ENCODE measurements at regions not wholly inside any gene's neighbourhood (a gene's known extent, or its start where the extent isn't known, plus 50 kb on each side); places are given as distances from the start of the nearest gene placed in this dataset.

GRCh38 chr4:14458463-14458862, 543.8 kb upstream of the CPEB2 start:
- no peak for DNase-seq

GRCh38 chr4:14465057-14465456, 537.2 kb upstream of the CPEB2 start:
- no peak for DNase-seq

GRCh38 chr4:14465507-14465906, 536.8 kb upstream of the CPEB2 start:
- DNase-seq = no peak

DNA sequence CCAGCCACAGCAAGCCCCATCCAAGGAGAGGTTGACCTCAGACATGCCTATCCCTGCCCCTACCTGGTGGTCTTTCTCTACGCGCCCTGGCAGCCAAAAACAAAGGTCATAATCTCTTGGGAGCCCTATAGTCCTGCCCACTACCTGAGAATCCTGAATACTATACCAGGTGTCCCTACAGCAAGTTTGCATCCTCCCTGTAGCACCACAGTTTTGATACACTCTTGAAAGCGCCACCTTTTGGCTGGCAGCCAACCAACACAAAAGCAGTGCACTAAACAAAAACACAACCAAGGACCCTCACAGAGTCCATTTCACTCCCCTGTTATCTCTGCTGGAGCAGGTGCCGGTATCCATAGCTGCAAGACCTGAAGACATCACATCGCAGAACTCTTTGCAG, 523.8 kb upstream of the CPEB2 start:
- no peak for DNase-seq

GRCh38 chr4:14496408-14496807, 505.9 kb upstream of the CPEB2 start:
- no peak for DNase-seq

- DNase-seq = no peak
Measured at GRCh38 chr4:14496969-14497368, 505.3 kb upstream of the CPEB2 start.

- no peak for DNase-seq
Measured at GRCh38 chr4:14504162-14504561, 498.1 kb upstream of the CPEB2 start.

DNA sequence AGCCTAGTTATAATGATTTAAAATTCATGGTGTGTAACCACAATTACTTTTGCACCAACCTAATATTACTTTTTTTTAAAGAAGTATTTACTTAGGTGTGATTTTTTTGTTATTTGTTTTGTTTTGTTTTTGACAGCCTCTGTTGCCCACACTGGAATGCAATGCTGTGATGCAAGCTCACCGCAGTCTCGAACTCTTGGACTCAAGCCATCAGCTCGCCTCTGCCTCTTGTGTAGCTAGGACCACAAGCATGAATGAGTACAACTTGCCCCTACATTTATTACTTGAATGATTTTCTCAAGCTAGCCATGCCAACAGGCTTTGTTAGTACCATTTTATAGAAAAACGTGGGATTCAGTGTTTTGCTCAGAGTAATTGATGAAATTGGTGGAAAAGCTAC, 488.8 kb upstream of the CPEB2 start:
- DNase-seq = no peak

DNA sequence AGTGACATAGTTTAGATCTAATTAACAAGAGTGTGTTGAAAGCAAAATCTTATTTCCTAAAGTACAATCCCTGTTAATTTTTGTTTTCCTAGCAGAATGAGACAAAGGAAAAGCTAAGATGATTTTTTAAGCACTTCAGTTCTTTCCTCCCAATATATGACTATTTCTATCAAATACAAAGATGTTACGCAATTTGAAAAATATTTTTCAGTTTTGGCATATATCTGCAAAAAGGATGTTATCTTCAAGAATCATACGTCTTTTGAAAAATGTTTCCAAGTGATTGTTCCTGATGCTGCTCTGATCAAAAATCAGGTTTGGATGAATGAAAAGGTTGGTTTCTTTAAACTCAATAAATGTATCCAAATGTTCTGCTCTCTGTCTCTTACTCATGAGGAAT, 486.7 kb upstream of the CPEB2 start:
- no peak for DNase-seq

- DNase-seq = no peak
Measured at GRCh38 chr4:14518136-14518535, 484.1 kb upstream of the CPEB2 start.

- no peak for DNase-seq
Measured at GRCh38 chr4:14520171-14520570, 482.1 kb upstream of the CPEB2 start.

DNA sequence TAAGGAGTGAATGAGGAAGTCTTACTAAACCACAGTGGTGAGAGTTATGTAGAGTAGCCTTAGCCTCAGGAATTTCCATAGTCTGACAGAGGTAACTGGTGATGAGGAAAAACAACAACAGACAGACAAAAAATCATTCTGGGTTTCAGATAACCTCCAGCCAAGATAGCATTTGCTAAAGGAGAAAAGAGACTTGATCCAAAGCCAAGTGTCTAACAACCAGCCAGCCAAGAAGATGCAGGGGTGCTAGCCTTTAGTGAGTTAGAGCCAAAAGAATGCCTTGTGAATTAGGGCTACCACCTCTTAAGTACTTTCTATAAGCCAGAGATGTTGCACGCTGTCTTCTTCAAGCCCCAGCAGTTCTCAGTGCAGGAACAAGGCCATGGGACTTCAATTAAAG, 478.0 kb upstream of the CPEB2 start:
- DNase-seq = no peak

DNA sequence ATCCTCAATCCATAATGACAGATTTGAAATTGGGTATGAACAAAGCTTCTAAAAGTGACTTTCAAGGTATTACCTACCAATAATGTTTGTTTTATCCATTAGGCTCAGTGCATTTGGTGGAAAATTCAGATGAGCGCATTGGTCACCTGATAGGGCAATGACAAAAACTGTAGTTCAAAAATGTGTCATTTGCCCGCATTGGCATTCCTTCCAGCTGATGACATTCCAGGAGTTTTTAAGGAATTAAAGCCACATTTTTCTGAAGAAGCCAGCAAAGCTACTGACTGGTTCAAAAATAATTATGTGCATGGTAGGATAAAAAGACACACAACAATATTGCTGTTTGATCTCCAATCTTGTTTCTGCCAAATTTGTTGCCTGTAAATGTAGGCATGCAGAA, 473.4 kb upstream of the CPEB2 start:
- DNase-seq = no peak

DNA sequence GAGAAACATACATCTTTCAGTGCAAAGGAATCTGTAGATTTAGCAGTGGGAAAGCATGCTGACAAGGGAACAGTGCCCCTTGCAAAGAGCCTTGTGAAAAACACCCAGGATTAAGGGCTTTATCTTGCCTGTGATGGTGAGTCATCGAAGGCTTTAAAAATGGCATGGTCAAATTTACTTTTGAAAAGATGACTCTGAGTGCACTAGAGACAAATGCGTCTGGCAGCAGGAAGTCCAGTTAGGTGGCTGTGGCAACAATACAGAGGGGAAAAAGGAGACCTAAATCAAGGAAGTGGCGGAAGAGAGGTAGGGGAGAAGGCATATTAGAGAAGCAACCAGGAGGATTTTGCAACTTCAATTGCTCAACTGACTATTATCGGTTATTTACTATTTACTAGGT, 472.6 kb upstream of the CPEB2 start:
- DNase-seq = no peak

DNA sequence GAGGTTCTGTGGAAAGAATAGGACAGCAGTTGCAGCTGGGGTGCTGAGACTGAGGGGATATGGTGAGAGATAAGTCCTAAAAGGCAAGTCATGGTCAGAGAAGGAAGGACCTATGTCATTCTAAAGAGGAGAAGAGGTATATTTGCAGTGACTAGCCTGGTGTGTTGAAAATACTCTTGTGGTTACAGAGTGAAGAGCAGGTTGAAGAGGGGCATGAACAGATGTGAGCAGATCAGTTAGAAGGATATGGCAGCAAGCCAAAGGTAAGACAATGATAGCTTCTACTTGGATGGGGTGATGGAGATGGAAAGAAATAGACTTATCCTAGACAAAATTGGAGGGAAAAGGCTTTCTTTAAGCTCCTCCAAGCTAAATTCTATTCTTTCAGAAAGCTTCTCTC, 469.8 kb upstream of the CPEB2 start:
- no peak for DNase-seq

- no peak for DNase-seq
Measured at GRCh38 chr4:14539246-14539645, 463.0 kb upstream of the CPEB2 start.

DNA sequence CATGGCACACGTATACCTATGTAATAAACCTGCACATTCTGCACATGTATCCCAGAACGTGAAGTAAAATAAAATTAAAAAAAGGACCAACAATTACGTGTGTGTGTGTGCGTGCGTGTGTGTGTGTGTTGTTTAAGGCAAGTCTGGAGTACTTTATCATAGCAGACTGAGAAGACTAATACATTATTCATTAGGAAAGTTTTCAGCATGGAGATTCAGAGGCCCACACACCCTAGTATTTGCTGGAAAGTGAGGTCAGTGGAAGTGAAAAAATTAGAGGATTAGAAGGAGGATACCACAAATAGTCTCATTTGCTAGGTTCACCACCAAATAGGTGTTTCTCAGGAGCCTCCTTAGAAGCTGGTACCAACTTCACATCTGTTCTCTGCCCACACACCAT, 457.1 kb upstream of the CPEB2 start:
- DNase-seq = no peak

DNA sequence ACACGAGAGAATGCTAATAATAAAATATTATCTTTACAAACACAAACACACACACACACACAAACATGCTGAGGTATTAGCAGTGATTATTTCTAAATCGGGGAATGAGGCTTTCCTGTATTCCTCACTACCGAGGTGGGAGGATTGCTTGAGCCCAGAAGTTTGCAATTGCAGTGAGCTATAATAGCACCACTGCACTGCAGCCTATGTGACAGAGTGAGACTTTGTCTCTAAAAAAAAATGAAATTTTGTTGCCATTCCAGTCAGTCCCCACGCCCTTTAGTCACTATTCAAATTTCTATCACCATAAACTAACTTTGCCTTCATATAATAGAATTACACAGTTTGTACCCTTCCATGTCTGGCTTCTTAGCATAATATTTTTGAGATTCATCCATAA, 456.5 kb upstream of the CPEB2 start:
- DNase-seq = no peak

DNA sequence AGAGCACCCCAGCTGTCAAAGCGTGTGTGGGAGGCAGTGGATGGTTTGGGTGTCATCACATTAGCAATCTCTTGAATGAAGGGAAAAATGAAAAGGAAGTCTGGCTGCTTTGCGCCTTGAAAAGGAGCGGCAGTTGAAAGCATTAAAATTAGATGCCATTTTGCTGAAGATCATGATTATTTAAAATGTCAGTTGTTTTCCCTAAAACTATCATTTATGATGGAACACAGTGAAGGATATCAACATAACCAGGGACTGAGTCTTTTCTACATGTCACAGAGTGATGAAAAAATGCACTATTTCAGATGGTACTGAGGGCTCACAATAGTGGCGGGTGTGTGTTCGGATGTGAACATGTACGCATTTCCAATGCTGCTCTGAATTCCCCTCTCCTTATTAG, 450.2 kb upstream of the CPEB2 start:
- no peak for DNase-seq

GRCh38 chr4:14559646-14560045, 442.6 kb upstream of the CPEB2 start:
- no peak for DNase-seq

GRCh38 chr4:14560577-14560976, 441.7 kb upstream of the CPEB2 start:
- no peak for DNase-seq

DNA sequence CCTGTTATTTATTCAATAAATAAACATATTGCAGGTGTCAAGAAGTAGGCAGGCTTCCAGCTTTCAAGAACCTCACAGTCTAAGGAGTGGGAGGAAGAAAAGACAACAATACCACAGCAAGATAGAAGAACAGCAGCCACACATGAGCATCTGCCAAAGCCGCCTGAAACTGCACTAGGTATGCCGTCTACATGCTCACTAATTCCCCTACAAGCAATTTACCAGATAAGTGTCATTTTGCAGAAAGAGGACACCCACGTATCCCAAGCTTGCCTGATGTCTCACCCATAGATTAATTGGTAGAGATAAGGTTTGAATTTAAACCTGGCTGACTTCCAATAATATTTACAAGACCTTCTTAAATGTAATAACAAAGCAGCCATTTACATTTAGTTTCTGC, 439.4 kb upstream of the CPEB2 start:
- DNase-seq = no peak

- no peak for DNase-seq
Measured at GRCh38 chr4:14564281-14564680, 438.0 kb upstream of the CPEB2 start.

DNA sequence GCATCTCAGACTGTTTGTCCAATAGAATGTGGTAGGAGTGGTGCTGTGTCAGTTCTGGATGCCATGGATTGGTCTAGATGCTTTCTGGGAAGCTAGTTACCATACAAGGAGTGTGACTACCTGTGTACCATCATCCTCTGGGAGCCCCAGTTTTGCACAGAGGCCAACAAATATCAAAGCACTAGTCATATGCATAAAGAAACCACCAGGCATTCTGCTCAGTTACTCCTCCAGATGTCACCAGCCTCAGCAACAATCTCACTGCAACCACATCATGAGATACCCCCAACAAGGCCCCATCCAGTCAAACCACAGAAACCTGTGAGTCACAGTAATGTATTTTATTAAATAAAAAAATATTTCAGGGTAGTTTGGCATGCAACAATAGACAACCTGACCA, 435.8 kb upstream of the CPEB2 start:
- DNase-seq = no peak

- no peak for DNase-seq
Measured at GRCh38 chr4:14568351-14568750, 433.9 kb upstream of the CPEB2 start.

DNA sequence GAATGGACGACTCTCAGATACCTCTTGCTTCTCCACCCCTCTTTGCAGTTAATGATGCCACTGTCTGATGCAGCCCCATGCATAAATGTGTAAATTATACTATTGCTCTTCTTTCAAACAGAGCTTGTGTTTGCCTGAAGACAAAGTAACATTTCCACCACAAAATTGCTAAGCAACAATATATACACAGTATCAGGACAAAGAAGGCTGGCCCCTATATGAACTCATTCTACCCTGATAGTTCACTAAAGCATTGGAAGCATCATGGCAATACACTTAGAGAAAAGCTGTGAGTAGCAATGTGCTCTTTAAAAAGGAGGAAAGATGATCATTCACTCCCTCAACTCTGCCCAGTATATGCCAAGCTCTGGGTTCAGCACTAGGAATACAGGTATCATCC, 427.0 kb upstream of the CPEB2 start:
- DNase-seq = no peak

Data from right kidney (tissue), 1 donor.